HL-60 (cell line): ENCODE measurements at regions not wholly inside any gene's neighbourhood (a gene's known extent, or its start where the extent isn't known, plus 50 kb on each side); places are given as distances from the start of the nearest gene placed in this dataset.

Experiments used
- DNase-seq, 2 experiments: peaks; one replicate each; pipeline ENCODE4 v3.0.0-alpha.2; 2010 to 2020; ENCODE audit warnings: low read depth in 1 of 2, low spot score in 1 of 2
- H3K27ac ChIP-seq: fragments of 250-450 bp; sonication (Bioruptor Pico); replicated peaks from 2 replicates; pipeline ENCODE4 v1.5.1; 2020; ENCODE audit warnings: mild to moderate bottlenecking, moderate library complexity
- H3K27me3 ChIP-seq: fragments of 250-450 bp; sonication (Bioruptor Pico); 2 replicates; pipeline ENCODE4 v1.5.1; 2021; ENCODE audit warnings: mild to moderate bottlenecking, moderate library complexity; ENCODE audit not compliant: insufficient read depth, poor library complexity, severe bottlenecking
- H3K4me3 ChIP-seq: replicated peaks from 2 replicates; pipeline ENCODE4 v1.5.1; 2011; ENCODE audit warnings: mild to moderate bottlenecking, control low read depth, low read length; ENCODE audit not compliant: insufficient read depth
- GABPA ChIP-seq: IDR thresholded peaks from 2 replicates; pipeline ENCODE4 v1.6.1; 2012; ENCODE audit warnings: low read depth
- POLR2AphosphoS5 ChIP-seq: IDR thresholded peaks from 2 replicates; pipeline ENCODE4 v1.6.1; 2012; ENCODE audit warnings: low read depth
- REST ChIP-seq: IDR thresholded peaks from 2 replicates; pipeline ENCODE4 v1.6.1; 2012; ENCODE audit warnings: low read depth; ENCODE audit not compliant: insufficient replicate concordance
- SPI1 ChIP-seq: IDR thresholded peaks from 2 replicates; pipeline ENCODE4 v1.6.1; 2012; ENCODE audit warnings: low read depth, mild to moderate bottlenecking, borderline replicate concordance
- TF ChIP-seq, protein P1 (sequence below): IDR thresholded peaks from one replicate; pipeline ENCODE4 v1.5.1; 2011; ENCODE audit warnings: low read length, control low read depth, inconsistent platforms; ENCODE audit not compliant: insufficient read depth

DNA sequence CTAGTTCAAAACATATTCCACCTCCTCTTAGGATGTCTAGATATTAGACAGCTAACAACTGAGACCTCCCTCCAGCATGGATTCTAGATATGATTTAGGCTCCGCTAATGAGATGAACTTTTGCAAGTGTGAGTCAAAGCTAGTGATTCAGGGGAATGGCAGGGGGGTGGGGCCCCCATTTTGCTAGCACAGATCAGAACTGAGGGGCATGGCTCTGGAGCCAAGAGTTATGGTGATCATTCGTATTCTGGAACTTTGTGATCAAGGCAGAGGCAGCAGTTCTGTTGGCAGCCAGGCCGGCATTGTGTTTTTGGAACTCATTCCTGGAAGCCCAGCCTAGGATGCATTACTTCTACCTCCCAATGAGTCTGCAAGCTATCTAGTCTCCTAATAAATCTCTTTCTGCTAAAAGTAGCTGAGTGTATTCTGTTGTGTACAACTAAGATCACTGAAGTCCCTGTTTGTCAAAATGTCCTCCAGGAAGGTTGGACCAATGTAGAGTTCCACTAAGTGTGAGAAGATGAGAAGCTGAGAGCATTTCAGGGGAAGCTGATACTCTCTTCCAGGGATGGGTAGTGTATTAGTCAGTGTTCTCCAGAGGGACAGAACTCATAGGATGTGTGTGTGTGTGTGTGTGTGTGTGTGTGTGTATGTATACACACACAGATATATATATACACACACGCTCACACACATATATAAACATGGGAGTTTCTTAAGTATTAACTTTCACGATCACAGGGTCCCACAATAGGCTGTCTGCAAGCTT lies 312.7 kb downstream of the TLE3 start:
- DNase-seq: no peak
- Histone ChIP-seq H3K4me3 (no peak overlapping the region), H3K27ac (no peak overlapping the region), H3K27me3 (no peaks in the 10 kb centered on the region)
- TF ChIP-seq SPI1: no peak
- no peak for TF ChIP-seq GABPA
- TF ChIP-seq, protein P1, sequence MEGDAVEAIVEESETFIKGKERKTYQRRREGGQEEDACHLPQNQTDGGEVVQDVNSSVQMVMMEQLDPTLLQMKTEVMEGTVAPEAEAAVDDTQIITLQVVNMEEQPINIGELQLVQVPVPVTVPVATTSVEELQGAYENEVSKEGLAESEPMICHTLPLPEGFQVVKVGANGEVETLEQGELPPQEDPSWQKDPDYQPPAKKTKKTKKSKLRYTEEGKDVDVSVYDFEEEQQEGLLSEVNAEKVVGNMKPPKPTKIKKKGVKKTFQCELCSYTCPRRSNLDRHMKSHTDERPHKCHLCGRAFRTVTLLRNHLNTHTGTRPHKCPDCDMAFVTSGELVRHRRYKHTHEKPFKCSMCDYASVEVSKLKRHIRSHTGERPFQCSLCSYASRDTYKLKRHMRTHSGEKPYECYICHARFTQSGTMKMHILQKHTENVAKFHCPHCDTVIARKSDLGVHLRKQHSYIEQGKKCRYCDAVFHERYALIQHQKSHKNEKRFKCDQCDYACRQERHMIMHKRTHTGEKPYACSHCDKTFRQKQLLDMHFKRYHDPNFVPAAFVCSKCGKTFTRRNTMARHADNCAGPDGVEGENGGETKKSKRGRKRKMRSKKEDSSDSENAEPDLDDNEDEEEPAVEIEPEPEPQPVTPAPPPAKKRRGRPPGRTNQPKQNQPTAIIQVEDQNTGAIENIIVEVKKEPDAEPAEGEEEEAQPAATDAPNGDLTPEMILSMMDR: no peak
- no peak for TF ChIP-seq REST
- TF ChIP-seq POLR2AphosphoS5: no peak

DNA sequence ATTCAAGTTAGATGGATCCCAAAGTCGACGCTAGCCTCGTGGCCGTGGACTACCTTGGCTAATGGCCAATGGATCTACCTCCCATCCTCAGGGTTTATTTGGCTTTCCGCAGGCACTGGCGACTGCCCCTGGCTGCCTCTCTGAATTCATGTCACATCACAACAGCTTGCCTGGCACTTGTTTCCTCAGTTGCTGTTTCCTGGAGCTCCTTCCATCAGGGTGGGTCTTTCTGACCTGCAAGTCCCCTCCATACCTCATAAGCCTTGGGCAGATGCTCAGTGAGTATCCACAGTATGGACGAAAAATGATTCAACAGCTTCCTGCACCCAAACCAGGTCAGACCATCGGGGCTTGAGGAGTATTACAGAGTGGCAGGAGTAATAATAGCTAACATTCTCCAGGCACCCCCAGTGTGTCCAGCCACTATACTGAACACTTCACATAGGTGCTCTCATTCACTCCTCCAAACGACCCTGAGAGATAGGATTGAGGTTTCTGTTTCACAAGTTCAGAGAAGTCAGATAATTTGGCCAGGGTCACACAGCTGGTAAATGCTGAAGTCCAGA lies 311.5 kb downstream of the TLE3 start:
- H3K27ac ChIP-seq: no peak overlapping the region
- no peaks in the 10 kb centered on the region for H3K27me3 ChIP-seq
- TF ChIP-seq SPI1 (no peak), REST (no peak), POLR2AphosphoS5 (no peak), GABPA (no peak)
- TF ChIP-seq, protein P1: no peak
- H3K4me3 ChIP-seq: no peak overlapping the region
- DNase-seq: no peak

DNA sequence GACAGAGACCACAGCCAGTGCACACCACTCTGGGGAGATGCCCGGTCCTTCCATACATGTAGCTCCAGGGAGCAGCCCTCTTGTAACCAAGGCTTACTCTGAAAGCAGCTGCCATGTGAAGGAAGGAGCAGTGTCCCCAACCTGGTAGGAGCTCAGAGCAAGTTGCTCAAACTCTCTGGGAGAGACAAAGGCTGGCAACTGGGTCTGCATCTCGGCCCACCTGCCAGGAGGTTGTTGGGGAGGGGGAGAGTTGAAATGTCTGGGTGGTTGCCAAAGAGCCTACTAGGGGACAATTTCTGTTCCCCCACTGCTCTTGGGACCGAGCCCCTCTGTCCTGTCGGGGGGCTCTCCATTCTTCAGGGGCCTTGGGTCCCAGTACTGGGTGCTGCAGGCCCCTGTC lies 309.9 kb downstream of the TLE3 start:
- H3K4me3 ChIP-seq: no peak overlapping the region
- H3K27me3 ChIP-seq: no peaks in the 10 kb centered on the region
- no peak for TF ChIP-seq SPI1
- TF ChIP-seq, protein P1: no peak
- TF ChIP-seq REST: no peak
- no peak for TF ChIP-seq GABPA
- TF ChIP-seq POLR2AphosphoS5: no peak
- no peak overlapping the region for H3K27ac ChIP-seq
- no peak for DNase-seq
